ENCODE measurements at regions not wholly inside any gene's neighbourhood (a gene's known extent, or its start where the extent isn't known, plus 50 kb on each side); places are given as distances from the start of the nearest gene placed in this dataset.

DNA sequence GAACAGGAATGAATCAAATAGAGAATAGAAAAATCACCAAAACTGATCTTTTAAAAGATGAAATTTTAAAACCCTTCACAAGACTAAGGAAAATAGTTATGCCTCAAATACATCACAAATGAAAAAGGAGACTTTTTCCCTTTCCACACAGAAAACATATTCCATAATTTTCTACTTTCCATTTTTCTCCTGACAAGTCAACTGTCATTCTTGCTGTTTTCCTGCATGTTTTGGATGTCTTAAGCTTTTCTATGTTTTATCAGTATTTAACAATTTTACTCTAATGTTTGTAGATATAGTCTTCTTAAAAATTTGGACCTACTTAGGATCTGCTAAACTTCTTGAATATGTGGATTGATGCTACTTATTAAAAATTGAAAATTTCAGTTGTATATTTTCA is 810.8 kb downstream of the OLFM4 start:
- H3K36me3 ChIP-seq (ENCODE audit: insufficient read depth in 1 of 2, low read depth in 1 of 2), result no peaks in the 10 kb centered on the region
- H3K27ac ChIP-seq, result no peak overlapping the region
- ATAC-seq (no peak), DNase-seq (no peak)
- intact Hi-C loops (cut with DNase I), result no loop called here
- TF ChIP-seq, protein P1, sequence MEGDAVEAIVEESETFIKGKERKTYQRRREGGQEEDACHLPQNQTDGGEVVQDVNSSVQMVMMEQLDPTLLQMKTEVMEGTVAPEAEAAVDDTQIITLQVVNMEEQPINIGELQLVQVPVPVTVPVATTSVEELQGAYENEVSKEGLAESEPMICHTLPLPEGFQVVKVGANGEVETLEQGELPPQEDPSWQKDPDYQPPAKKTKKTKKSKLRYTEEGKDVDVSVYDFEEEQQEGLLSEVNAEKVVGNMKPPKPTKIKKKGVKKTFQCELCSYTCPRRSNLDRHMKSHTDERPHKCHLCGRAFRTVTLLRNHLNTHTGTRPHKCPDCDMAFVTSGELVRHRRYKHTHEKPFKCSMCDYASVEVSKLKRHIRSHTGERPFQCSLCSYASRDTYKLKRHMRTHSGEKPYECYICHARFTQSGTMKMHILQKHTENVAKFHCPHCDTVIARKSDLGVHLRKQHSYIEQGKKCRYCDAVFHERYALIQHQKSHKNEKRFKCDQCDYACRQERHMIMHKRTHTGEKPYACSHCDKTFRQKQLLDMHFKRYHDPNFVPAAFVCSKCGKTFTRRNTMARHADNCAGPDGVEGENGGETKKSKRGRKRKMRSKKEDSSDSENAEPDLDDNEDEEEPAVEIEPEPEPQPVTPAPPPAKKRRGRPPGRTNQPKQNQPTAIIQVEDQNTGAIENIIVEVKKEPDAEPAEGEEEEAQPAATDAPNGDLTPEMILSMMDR (IDR thresholded peaks at IDR 0.05), result no peak
- H3K4me3 ChIP-seq, result no peak overlapping the region
- no peaks in the 10 kb centered on the region for H3K4me1 ChIP-seq
- H3K27me3 ChIP-seq (ENCODE audit: insufficient read depth in 3 of 3, low read length in 2 of 3), result no peaks in the 10 kb centered on the region
- no peaks in the 10 kb centered on the region for H3K9me3 ChIP-seq

DNA sequence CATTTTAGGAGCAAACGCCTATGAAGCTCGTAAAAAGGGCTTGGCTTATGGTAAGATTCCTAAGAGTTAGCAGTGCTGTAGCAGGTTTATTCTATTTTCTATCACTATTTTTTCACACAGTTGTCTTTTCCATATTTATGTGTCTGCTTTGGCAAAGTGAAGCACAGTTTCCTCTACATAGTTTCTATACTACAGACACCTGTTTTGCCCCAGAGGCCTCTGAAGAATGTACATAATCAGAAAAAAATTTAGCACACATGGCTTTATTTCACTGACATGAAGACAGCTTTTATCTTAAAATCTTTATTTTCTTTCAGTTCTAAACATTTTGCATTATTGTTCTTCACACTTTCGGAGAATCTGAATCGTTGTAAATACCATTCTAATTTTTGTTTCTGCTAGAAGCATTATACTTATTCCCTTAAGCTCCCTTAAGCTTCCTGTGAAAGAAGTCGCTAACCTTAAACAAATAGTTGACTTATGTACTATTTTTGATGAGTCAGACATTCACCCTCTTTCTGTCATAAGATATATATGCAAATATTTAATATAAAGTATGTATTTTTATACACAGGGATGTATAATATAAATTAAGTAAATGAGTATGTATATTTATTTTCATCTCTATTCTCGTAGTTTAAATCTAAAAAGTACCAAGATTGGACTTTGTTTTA is 816.0 kb downstream of the OLFM4 start:
- ATAC-seq, result no peak
- intact Hi-C loops (cut with DNase I), result no loop called here
- WGBS, 3 donors, result 37 to 45% (median 40%) methylated on average over 6 of the region's 6 CpGs

DNA sequence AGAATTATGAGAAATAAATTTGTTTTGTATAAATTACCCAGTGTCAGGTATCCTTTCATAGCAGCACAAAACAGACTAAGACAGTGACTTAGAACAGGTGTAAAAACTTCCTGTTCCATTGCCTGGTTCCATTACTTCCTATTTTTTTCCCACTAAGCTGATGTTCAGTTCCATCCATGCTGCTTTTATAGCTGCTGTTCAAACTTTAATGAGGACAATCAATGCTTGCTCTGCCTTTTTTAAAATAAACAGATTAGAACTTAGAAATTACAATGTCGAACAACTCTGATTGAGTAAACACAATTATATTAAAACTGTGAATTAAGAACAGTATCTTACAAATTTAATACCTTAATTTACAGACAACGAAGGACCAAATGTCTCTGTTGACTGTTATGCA is 818.9 kb downstream of the OLFM4 start:
- intact Hi-C loops (cut with DNase I), result no loop called here
- ATAC-seq, result no peak

More for the DNA sequence above, 816.0 kb downstream of the OLFM4 start:
- no peaks in the 10 kb centered on the region for H3K36me3 ChIP-seq (ENCODE audit: insufficient read depth in 1 of 2, low read depth in 1 of 2)
- no peaks in the 10 kb centered on the region for H3K27me3 ChIP-seq (ENCODE audit: insufficient read depth in 3 of 3, low read length in 2 of 3)
- H3K4me3 ChIP-seq, result no peak overlapping the region
- no peaks in the 10 kb centered on the region for H3K4me1 ChIP-seq
- H3K27ac ChIP-seq, result no peak overlapping the region
- TF ChIP-seq, protein P1 (IDR thresholded peaks at IDR 0.05), result no peak
- no peaks in the 10 kb centered on the region for H3K9me3 ChIP-seq
- DNase-seq, result no peak

DNA sequence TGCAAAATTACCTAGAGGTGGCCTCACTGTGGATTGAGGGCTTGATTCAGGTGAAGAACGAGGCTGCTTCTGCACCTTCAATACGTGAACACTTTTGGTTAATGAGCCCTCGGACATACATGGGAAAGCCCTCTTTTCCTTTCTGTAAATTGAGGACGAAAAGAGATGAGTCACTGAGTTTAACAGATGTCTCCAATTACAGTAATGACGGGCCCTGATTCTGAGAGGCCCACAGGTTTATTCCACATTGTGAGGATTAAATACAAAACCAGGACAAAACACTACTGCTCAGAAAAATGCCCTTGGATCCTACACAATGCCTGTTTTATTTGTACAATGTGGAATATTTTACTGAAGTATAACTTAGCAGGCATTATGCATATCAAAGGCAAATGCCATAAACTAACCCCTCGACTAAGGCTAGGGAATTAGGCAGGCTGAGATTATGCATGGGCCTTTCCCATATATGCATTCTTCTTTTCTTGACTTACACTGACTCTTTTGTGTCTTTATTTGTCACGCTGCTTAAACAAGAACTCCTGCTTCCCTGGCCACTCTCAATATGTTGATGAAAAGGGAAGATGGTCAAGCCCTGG is 819.9 kb downstream of the OLFM4 start:
- Histone ChIP-seq H3K9me3 (no peaks in the 10 kb centered on the region), H3K36me3 (ENCODE audit: insufficient read depth in 1 of 2, low read depth in 1 of 2) (no peaks in the 10 kb centered on the region), H3K4me3 (no peak overlapping the region), H3K4me1 (no peaks in the 10 kb centered on the region), H3K27ac (no peak overlapping the region), H3K27me3 (ENCODE audit: insufficient read depth in 3 of 3, low read length in 2 of 3) (no peaks in the 10 kb centered on the region)
- 40 to 51% (median 45%) methylated on average over 7 of the region's 7 CpGs for WGBS, 3 donors
- DNase-seq (no peak), ATAC-seq (no peak)
- TF ChIP-seq, protein P1 (IDR thresholded peaks at IDR 0.05), result no peak
- intact Hi-C loops (cut with DNase I), result no loop called here

More for the DNA sequence above, 818.9 kb downstream of the OLFM4 start:
- WGBS, 3 donors, result 87 to 90% (median 88%) methylated on average over 2 of the region's 2 CpGs
- H3K4me3 ChIP-seq, result no peak overlapping the region
- no peaks in the 10 kb centered on the region for H3K9me3 ChIP-seq
- no peak for DNase-seq
- TF ChIP-seq, protein P1 (IDR thresholded peaks at IDR 0.05), result no peak
- no peaks in the 10 kb centered on the region for H3K4me1 ChIP-seq
- no peaks in the 10 kb centered on the region for H3K36me3 ChIP-seq (ENCODE audit: insufficient read depth in 1 of 2, low read depth in 1 of 2)
- H3K27me3 ChIP-seq (ENCODE audit: insufficient read depth in 3 of 3, low read length in 2 of 3), result no peaks in the 10 kb centered on the region
- H3K27ac ChIP-seq, result no peak overlapping the region

DNA sequence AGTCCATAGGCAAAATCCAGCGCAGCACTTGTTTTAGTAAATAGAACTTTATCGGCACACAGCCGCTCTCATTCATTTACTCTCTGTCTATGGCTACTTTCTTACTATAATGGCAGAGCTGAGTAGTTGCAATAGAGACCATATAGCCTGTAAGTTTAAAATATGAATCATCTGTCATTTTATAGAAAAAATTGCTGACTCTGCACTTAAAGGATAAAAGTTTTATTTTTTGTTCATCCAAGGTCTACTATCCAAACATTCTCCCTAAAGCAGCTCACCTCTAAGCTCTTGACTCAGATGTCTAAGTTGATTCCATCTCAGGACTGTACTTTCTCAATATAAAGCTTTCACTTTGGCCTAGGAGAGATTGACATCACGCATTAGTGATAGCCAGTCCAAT is 825.7 kb downstream of the OLFM4 start:
- Histone ChIP-seq H3K27me3 (ENCODE audit: insufficient read depth in 3 of 3, low read length in 2 of 3) (no peaks in the 10 kb centered on the region), H3K27ac (no peak overlapping the region), H3K4me3 (no peak overlapping the region), H3K36me3 (ENCODE audit: insufficient read depth in 1 of 2, low read depth in 1 of 2) (no peaks in the 10 kb centered on the region), H3K4me1 (no peaks in the 10 kb centered on the region), H3K9me3 (no peaks in the 10 kb centered on the region)
- ATAC-seq, result no peak
- DNase-seq, result no peak
- TF ChIP-seq, protein P1 (IDR thresholded peaks at IDR 0.05), result no peak
- intact Hi-C loops (cut with DNase I), result no loop called here
- 92 to 93% (median 93%) methylated on average over 4 of the region's 4 CpGs for WGBS, 3 donors

Data from psoas muscle (tissue), 7 donors.